Tibial nerve (tissue), 4 donors: ENCODE measurements at regions not wholly inside any gene's neighbourhood (a gene's known extent, or its start where the extent isn't known, plus 50 kb on each side); places are given as distances from the start of the nearest gene placed in this dataset.

Experiments
- CTCF ChIP-seq, 5 experiments: fragments of 200-600 bp in 3 of 5; fragments of 450-650 bp in 2 of 5; sonication (generic) in 3 of 5; IDR thresholded peaks; one replicate each; pipeline ENCODE4 v1.5.1; 2016 to 2019; ENCODE audit warnings: antibody characterized with exemption in 5 of 5, mild to moderate bottlenecking in 3 of 5, moderate library complexity in 2 of 5
- EP300 ChIP-seq, 2 donors: sonication (generic); formaldehyde crosslinking; IDR thresholded peaks; one replicate each; pipeline ENCODE4 v1.6.1; 2017; ENCODE audit warnings: antibody characterized with exemption in 2 of 2, mild to moderate bottlenecking in 1 of 2
- POLR2A ChIP-seq, 2 donors: fragments of 450-650 bp; IDR thresholded peaks; one replicate each; pipeline ENCODE4 v1.6.1; 2017; ENCODE audit warnings: antibody characterized with exemption in 2 of 2, mild to moderate bottlenecking in 2 of 2, moderate library complexity in 2 of 2

GRCh38 chr4:56197387-56197786, 189.9 kb downstream of the AASDH start:
- TF ChIP-seq POLR2A (IDR thresholded peaks at IDR 0.05) (no peak), EP300 (IDR thresholded peaks at IDR 0.05) (no peak), CTCF (IDR thresholded peaks at IDR 0.05) (no peak)
